Activated naive CD4-positive, alpha-beta T cell (primary cell): ENCODE measurements at regions not wholly inside any gene's neighbourhood (a gene's known extent, or its start where the extent isn't known, plus 50 kb on each side); places are given as distances from the start of the nearest gene placed in this dataset.

Experiments
- DNase-seq, 4 experiments: peaks; one replicate each; lab custom pipeline; 2025; lab: John Stamatoyannopoulos, UW

DNA sequence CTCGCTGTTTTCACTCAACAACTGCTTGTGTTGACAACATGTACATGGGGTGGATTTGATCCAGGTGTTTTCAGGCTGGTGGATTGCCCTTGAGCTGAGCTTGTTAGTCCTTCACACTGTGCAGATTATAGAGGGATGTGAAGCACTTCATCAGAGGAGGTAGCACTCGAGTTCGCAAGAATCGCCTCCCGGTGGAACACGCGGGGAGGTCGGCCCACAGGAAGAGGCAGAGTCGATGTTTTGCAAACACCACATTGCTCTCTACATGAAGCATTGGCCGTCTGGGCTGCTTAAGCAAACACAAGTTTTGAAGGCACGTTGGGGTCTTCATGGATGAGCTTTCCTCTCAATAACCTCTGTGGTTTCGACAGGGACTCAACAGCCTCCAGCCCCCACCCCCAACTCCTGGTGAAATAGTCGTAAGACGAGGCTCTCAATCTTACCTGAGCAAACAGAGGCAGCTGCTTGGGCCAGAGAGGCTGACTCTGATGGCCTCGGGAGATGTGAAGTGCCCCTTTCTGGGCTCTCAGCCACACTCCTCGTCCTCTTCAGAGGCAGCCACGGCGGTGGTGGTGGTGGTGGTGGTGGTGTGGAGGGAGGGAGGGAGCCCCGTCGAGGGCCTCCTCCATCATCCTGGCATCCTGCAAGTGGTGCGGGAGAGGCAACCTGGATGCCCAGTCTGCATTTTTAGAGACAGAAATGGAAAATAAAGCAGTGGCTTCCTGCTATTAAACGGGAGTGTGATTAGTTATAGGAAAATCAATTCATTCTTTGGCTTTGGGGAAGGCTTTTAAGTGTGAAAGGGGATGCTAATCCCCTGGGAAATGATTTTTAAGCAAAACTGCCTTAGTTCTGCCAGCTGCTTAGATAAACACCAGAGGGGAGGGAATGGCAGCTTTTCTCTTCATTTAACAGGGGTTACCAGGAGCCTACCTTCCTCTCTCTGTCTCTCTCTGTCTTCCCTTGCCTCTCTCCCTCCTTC, 552.5 kb upstream of the EEF2KMT start:
- no peak for DNase-seq

DNA sequence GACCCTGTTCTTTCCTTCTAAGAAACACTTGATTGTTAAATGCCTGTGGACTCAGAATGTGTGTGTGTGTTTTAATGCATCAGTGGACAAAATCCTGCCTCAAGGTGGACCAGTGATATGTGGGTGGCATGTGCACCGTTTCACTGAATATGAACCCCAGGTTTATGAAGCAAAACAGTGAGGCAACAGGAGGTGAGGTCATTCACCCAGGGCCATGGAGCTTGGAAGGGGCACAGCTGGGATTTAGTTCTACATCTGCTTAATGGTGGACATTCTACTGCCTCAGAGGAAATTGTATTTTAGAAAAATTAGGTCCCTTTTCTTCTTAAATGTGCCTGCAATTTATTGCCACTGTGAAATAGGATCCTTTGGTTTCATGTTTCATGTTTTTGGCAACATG, 549.5 kb upstream of the EEF2KMT start:
- DNase-seq, result no peak

DNA sequence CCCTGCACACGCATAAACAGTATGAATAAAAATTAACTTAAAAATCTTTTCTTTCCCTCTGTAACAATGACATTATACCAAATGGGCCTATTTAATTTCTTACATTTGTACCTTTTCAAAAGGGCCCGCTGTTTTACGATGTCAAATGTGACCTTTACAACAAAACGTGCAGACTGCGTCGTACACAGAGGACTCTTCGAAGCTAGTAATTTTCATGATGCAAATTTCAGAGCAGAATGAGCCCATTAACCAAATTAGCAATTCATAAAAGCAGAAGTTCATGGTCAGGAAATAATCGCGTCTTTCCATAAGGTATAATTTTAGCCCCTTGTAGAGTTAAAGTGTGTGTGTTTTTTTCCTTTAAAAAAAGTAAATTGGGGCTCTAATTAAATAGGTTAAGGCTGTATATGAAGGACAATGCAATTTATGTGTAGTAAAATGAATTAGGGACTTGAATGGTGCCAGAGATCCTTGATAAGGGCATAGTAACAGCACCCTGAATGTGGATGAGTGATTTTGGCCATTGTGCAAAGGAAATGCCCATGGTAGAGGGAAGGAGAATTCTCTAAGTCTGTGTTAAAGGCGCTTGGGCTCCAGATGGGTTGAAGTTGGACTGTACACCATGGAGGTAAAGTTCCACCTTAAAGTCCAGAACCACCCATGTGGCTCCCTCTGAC, 546.4 kb upstream of the EEF2KMT start:
- no peak for DNase-seq

DNA sequence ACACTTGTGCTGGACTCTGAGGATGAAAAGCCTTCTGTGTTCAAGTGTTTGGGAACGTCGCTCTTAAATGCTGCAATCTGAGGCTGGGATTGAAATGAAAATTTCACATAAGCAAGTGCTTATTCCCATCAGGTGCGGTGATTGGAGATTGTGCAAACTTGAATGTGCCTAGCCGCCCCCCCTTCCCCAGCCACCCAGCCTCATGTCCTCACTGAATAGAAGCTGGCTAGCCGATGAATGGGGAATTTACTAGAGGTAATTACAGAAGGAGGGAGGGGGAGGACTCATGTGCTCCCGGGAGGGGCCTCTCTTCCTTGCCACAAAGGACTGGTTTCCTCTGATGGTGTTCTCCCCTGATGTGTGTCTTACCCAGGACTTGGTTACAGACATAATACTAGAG, 544.8 kb upstream of the EEF2KMT start:
- DNase-seq, result no peak

GRCh38 chr16:5642011-5642410, 544.4 kb upstream of the EEF2KMT start:
- no peak for DNase-seq

- DNase-seq, result no peak
These were observed 543.3 kb upstream of the EEF2KMT start for GRCh38 chr16:5640883-5641282.

DNA sequence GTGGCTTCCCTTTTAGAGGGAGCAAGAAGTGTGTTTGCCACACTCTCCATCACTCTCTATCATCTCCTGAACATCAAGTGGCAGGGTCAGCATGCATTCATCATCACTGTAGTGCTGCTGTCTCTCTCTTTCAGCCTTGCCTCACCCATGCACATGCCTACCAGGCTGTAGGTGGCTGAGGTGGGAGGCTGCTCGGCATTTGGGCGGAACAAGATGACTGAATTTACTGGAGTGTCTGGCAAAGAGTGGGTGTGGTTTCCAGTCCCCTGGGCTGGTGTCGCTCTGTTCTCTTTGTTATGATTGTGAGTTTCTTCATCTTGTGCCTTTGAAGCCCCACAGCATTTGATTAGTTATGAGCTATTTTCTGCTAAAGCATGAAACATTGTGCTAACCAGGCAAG, 541.9 kb upstream of the EEF2KMT start:
- no peak for DNase-seq

GRCh38 chr16:5635331-5635730, 537.7 kb upstream of the EEF2KMT start:
- DNase-seq, result no peak

- no peak for DNase-seq
These were observed 537.1 kb upstream of the EEF2KMT start for GRCh38 chr16:5634666-5635180.

GRCh38 chr16:5633845-5634440, 536.3 kb upstream of the EEF2KMT start:
- DNase-seq, result no peak

GRCh38 chr16:5622234-5622884, 524.8 kb upstream of the EEF2KMT start:
- DNase-seq, result no peak

DNA sequence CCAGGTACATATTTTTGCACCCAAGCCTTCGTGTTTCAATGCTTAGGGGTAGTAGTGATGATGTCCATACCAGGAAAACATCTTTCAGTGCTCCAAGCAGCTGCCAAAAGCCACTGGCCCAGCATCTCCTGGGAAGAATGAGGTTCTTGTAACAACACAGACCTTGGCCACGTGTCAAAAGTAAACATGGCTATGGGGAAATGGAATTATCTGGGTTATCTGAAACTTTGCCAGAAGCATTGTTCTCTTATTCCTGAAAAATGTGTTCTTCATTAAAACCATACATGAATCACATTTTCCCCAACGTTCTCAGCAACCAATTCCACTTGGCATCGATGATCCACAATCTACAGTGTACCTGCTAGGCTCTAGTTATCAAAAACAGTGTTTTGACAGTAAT, 524.2 kb upstream of the EEF2KMT start:
- no peak for DNase-seq

GRCh38 chr16:5619304-5619703, 521.7 kb upstream of the EEF2KMT start:
- DNase-seq, result no peak

GRCh38 chr16:5616841-5617240, 519.2 kb upstream of the EEF2KMT start:
- no peak for DNase-seq

GRCh38 chr16:5615868-5616642, 518.5 kb upstream of the EEF2KMT start:
- no peak for DNase-seq

DNA sequence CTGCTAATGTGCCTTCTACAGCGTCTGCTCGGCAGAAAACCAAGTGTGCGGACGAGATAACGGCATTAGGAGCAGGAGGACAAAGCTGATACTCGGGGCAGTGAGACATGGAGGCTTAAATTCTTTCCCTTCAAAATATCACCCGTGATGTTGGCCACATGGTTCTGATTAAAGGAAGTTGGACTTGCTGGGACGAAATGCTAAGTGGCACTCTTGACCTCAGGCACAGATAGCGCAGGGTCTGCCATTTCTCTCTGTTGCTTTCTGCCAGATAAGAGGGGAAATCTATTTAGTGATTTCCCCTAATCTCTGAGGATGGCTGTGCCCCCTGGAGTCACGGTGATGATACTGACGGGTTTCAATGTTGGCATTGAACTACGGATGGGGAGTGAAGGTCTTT, 509.6 kb upstream of the EEF2KMT start:
- DNase-seq, result no peak

DNA sequence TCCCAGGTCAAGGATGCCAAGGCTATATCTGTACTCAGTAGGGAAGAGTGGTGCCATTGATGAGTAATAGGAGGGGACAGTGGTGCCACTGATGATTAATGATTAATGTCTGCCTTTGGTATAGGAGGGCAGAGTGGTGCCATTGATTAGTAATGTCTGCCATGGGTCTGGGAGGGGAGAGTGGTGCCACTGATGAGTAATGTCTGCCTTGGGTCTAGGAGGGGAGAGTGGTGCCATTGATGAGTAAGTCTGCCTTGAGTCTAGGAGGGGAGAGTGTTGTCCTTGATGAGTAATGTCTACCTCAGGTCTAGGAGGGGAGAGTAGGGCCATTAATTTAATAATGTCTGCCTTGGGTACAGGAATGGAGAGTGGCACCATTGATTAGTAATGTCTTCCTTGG, 507.8 kb upstream of the EEF2KMT start:
- DNase-seq, result no peak

DNA sequence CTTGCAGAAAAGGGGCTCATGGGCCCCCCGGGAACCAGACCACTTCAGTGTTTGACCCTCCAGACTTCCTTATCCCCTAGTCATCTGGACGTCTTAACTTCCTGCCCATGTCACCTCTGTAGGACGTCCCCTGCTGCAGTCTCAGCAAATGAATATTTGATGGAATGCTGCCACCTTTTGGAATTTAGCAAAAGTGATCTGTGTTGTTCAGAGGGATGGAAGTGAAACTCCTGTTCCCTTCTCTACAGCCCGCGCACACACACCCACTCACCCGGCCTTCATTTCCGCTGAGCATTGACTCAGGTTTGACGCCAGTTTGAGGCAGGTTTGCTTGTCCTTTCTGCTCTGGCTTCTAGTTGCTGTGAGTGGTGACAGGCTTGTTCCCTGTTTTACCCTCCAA, 507.2 kb upstream of the EEF2KMT start:
- no peak for DNase-seq

- no peak for DNase-seq
These were observed 506.2 kb upstream of the EEF2KMT start for GRCh38 chr16:5603836-5604235.

DNA sequence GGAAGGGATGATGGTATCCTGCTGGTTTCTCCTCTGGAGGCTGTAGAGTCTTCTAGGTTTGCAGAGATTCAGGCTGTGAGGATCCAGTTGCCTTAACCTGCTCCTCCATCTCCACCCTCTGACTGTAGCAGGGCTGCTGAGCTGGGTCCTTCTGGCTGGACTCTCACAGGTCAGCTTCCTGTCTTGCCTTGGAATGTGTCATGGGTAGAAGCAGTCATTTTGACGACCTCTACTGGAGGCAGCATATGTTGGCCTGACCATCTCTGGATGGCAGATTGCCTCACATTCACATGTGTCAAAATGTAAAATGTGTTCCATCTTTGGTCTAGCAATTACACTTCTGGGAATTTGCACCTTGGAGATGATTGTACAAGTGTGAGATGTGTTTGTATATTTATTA, 504.4 kb upstream of the EEF2KMT start:
- DNase-seq, result no peak

- no peak for DNase-seq
These were observed 501.2 kb upstream of the EEF2KMT start for GRCh38 chr16:5598793-5599192.
